GM13976 (cell line): ENCODE measurements at regions not wholly inside any gene's neighbourhood (a gene's known extent, or its start where the extent isn't known, plus 50 kb on each side); places are given as distances from the start of the nearest gene placed in this dataset.

ENCODE experiments used
- DNase-seq: peaks from one replicate; pipeline ENCODE4 v3.0.0; 2012; ENCODE audit warnings: low spot score
- CTCF ChIP-seq: IDR thresholded peaks from 2 replicates; pipeline ENCODE4 v1.5.1; 2012; ENCODE audit warnings: borderline replicate concordance, mild to moderate bottlenecking; ENCODE audit not compliant: insufficient read depth; ENCODE audit errors: extremely low read depth, missing control alignments, control extremely low read depth
- in situ Hi-C: fragments of 300-500 bp; cut with MboI; formaldehyde crosslinking; loops from one replicate; pipeline ENCODE4 v1.12.0; 2022; ENCODE audit warnings: low sequenced_read_pairs, mixed read lengths, inconsistent platforms; ENCODE audit not compliant: unreplicated experiment

- TF ChIP-seq CTCF = no peak
- in situ Hi-C loops = no loop called here
- DNase-seq = no peak
Observed at GRCh38 chr18:39952816-39953215, 2002.2 kb upstream of the PIK3C3 start.

- TF ChIP-seq CTCF = no peak
- no peak for DNase-seq
- in situ Hi-C loops = no loop called here
Observed at GRCh38 chr18:39951142-39951720, 2003.8 kb upstream of the PIK3C3 start.

DNA sequence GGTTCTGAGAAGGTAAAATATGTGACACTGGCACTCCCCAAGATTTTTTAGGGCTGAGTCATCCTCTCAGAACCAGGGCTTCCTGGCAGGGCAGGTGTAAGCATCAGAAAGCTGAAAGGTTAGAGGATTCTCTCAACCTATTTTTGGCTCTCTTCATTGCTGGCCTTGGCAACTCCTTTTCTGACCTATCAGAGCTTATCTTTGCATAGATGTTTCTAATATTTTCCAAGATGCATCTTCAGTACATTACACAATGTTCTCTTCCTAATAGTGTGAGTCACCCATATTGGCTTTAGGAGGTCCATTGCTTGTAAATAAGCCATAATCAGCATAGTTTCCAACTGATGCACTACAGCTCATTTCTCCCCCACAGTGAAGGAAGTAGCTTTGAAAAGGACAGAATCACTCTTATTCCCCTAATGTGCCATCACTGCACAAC lies 2008.4 kb upstream of the PIK3C3 start:
- no peak for DNase-seq
- no peak for TF ChIP-seq CTCF
- in situ Hi-C loops = no loop called here

GRCh38 chr18:39945076-39945475 lies 2010.0 kb upstream of the PIK3C3 start:
- DNase-seq = no peak

DNA sequence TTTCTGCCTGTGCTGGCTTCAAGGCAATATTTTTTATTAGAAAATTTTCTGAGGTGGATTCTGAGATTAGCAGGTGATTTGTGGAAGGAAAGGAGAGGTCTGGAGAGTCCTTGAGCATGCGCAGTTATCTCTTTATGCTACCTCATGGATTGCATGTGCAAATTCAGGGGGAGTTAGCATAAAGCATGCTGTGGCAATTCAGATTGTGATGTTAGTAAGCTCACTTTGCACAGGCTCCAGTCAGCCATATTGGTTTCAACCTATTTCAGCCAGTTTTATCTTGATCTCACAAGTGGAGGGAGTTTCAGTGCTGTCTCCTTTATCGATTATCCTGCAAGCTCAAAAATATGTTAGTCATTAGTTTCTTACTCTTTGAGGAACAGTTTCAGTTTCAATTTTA lies 2012.3 kb upstream of the PIK3C3 start:
- in situ Hi-C loops = no loop called here
- TF ChIP-seq CTCF = no peak
- no peak for DNase-seq

More at GRCh38 chr18:39945076-39945475, 2010.0 kb upstream of the PIK3C3 start:
- TF ChIP-seq CTCF = no peak
- in situ Hi-C loops = no loop called here

DNA sequence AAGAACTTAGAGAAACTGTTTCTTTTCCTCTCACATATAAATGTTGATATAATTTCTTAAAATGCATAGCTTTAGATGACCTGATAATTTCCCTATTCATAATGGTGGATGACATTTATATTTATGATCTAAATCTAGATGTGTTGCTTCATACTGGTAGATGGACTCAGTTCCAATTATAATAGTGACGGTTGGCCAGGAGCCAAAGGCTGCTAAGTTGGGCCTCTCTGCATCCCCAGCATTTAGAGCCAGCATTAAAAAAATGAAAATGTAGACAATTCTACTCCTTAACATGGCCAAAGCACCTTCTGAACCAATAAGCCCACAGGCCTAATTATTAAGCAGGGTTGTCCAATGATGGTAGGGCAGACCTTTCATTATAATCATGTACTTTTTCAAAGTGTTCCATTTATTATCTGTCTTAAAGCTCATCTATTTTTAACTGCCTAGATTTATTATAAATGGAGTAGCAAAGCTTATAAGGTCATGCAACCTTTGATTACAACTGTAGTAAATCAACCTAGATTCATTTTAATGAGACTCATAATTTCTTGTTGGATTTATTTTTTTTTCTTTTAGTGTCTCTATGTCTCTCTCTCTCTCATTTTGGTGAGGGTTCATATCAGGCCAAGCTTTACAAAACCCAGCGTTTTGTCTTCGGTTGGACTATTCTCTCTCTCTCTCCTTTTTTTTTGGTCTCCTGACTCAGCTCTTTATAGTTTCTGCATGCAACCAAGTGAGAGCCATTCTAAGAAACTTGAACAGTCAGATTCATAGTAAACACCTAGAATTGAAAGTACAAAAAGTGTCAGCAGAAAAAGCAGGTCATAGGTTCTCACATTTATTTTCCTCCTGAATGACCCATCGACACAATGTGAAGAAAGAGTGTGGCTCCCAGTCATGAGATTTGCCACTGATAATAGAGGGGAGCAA lies 2016.1 kb upstream of the PIK3C3 start:
- in situ Hi-C loops = no loop called here
- no peak for DNase-seq
- no peak for TF ChIP-seq CTCF
